COLO829 (cell line): ENCODE measurements at regions not wholly inside any gene's neighbourhood (a gene's known extent, or its start where the extent isn't known, plus 50 kb on each side); places are given as distances from the start of the nearest gene placed in this dataset.

ENCODE experiments used
- DNase-seq: peaks from one replicate; pipeline ENCODE4 v3.0.0; 2012; ENCODE audit warnings: low spot score

- DNase-seq = no peak
Measured at GRCh38 chr5:27276119-27276518, 237.7 kb upstream of the CDH9 start.

- no peak for DNase-seq
Measured at GRCh38 chr5:27275345-27275744, 237.0 kb upstream of the CDH9 start.

- DNase-seq = no peak
Measured at GRCh38 chr5:27269766-27270165, 231.4 kb upstream of the CDH9 start.

- DNase-seq = no peak
Measured at GRCh38 chr5:27267209-27267824, 228.9 kb upstream of the CDH9 start.

- no peak for DNase-seq
Measured at GRCh38 chr5:27266184-27266583, 227.8 kb upstream of the CDH9 start.

GRCh38 chr5:27257696-27258095 lies 219.3 kb upstream of the CDH9 start:
- DNase-seq = no peak

- no peak for DNase-seq
Measured at GRCh38 chr5:27252911-27253310, 214.5 kb upstream of the CDH9 start.

- no peak for DNase-seq
Measured at GRCh38 chr5:27242258-27242626, 203.9 kb upstream of the CDH9 start.

- no peak for DNase-seq
Measured at GRCh38 chr5:27241564-27242257, 203.3 kb upstream of the CDH9 start.

GRCh38 chr5:27240791-27241190 lies 202.4 kb upstream of the CDH9 start:
- no peak for DNase-seq

GRCh38 chr5:27234916-27235315 lies 196.5 kb upstream of the CDH9 start:
- no peak for DNase-seq

- no peak for DNase-seq
Measured at GRCh38 chr5:27221410-27221809, 183.0 kb upstream of the CDH9 start.

GRCh38 chr5:27220752-27221151 lies 182.4 kb upstream of the CDH9 start:
- DNase-seq = no peak

GRCh38 chr5:27217977-27218376 lies 179.6 kb upstream of the CDH9 start:
- DNase-seq = no peak

GRCh38 chr5:27217155-27217956 lies 179.0 kb upstream of the CDH9 start:
- DNase-seq = no peak

GRCh38 chr5:27216367-27216950 lies 178.1 kb upstream of the CDH9 start:
- DNase-seq = no peak

- no peak for DNase-seq
Measured at GRCh38 chr5:27208051-27208450, 169.7 kb upstream of the CDH9 start.

GRCh38 chr5:27191786-27192510 lies 153.6 kb upstream of the CDH9 start:
- DNase-seq = no peak

- no peak for DNase-seq
Measured at GRCh38 chr5:27172693-27173092, 134.3 kb upstream of the CDH9 start.

GRCh38 chr5:27171761-27172261 lies 133.4 kb upstream of the CDH9 start:
- DNase-seq = no peak

- DNase-seq = no peak
Measured at GRCh38 chr5:27158775-27159174, 120.4 kb upstream of the CDH9 start.

- no peak for DNase-seq
Measured at GRCh38 chr5:27158171-27158570, 119.8 kb upstream of the CDH9 start.
